Neuronal stem cell (in vitro differentiated cells): ENCODE measurements at regions not wholly inside any gene's neighbourhood (a gene's known extent, or its start where the extent isn't known, plus 50 kb on each side); places are given as distances from the start of the nearest gene placed in this dataset.
"Not testable (repeated sequence)": the region's sequence is repeated elsewhere in the genome, so short reads cannot be mapped to it uniquely, and the experiment has no call there.

ENCODE experiments used
- DNase-seq: peaks from one replicate; pipeline ENCODE4 v3.0.0-alpha.2; 2013; ENCODE audit warnings: low spot score
- H2AFZ ChIP-seq: one replicate; pipeline ENCODE4 v1.6.1; 2013; ENCODE audit warnings: mild to moderate bottlenecking, low read length, inconsistent platforms
- H2AK5ac ChIP-seq: 2 replicates; pipeline ENCODE4 v1.6.1; 2013; ENCODE audit warnings: low read depth, mild to moderate bottlenecking, inconsistent platforms, low read length, moderate library complexity, mixed read lengths
- H2BK120ac ChIP-seq: 2 replicates; pipeline ENCODE4 v1.6.1; 2013; ENCODE audit warnings: low read depth, mild to moderate bottlenecking, inconsistent platforms, low read length, moderate library complexity, mixed read lengths
- H2BK12ac ChIP-seq: one replicate; pipeline ENCODE4 v1.6.1; 2013; ENCODE audit warnings: low read length, inconsistent platforms
- H2BK15ac ChIP-seq: 2 replicates; pipeline ENCODE4 v1.6.1; 2013; ENCODE audit warnings: mild to moderate bottlenecking, low read length, inconsistent platforms, mixed read lengths
- H2BK5ac ChIP-seq: one replicate; pipeline ENCODE4 v1.6.1; 2013; ENCODE audit warnings: inconsistent platforms, mild to moderate bottlenecking, low read length, moderate library complexity
- H3K14ac ChIP-seq: one replicate; pipeline ENCODE4 v1.6.1; 2013; ENCODE audit warnings: low read length, inconsistent platforms
- H3K18ac ChIP-seq: 2 replicates; pipeline ENCODE4 v1.6.1; 2013; ENCODE audit warnings: low read length, inconsistent platforms
- H3K23ac ChIP-seq: 2 replicates; pipeline ENCODE4 v1.6.1; 2013; ENCODE audit warnings: low read depth, mild to moderate bottlenecking, mixed read lengths, low read length, inconsistent platforms; ENCODE audit not compliant: poor library complexity
- H3K27ac ChIP-seq: replicated peaks from 3 replicates; pipeline ENCODE4 v1.5.1; 2013; ENCODE audit warnings: low read length, inconsistent platforms
- H3K27me3 ChIP-seq, 3 experiments: 2 replicates each; pipeline ENCODE4 v1.6.1; 2013; ENCODE audit warnings: low read length in 3 of 3, mild to moderate bottlenecking in 2 of 3, inconsistent platforms in 1 of 3, low read depth in 1 of 3, mixed read lengths in 1 of 3, moderate library complexity in 1 of 3; ENCODE audit not compliant: control insufficient read depth in 3 of 3, insufficient read depth in 3 of 3
- H3K36me3 ChIP-seq, 2 donors: replicated peaks in 1 of 2; 2 replicates each; pipeline ENCODE4 v1.6.1; 2013; ENCODE audit warnings: low read length in 2 of 2; ENCODE audit not compliant: control insufficient read depth in 2 of 2, insufficient read depth in 2 of 2
- H3K4ac ChIP-seq: 2 replicates; pipeline ENCODE4 v1.6.1; 2013; ENCODE audit warnings: inconsistent platforms, mild to moderate bottlenecking, low read length, moderate library complexity
- H3K4me1 ChIP-seq, 2 donors: 1 replicate in 1 of 2; 2 replicates in 1 of 2; pipeline ENCODE4 v1.6.1; 2013; ENCODE audit warnings: low read length in 2 of 2, low read depth in 1 of 2; ENCODE audit not compliant: control insufficient read depth in 2 of 2, insufficient read depth in 1 of 2
- H3K4me2 ChIP-seq: one replicate; pipeline ENCODE4 v1.6.1; 2013; ENCODE audit warnings: mild to moderate bottlenecking, low read length, inconsistent platforms; ENCODE audit not compliant: insufficient read depth, poor library complexity, severe bottlenecking
- H3K4me3 ChIP-seq, 2 donors: 2 replicates each; pipeline ENCODE4 v1.5.1; 2013; ENCODE audit warnings: low read length in 2 of 2, mild to moderate bottlenecking in 2 of 2, inconsistent platforms in 1 of 2, moderate library complexity in 1 of 2
- H3K79me1 ChIP-seq: one replicate; pipeline ENCODE4 v1.6.1; 2013; ENCODE audit warnings: low read depth, mild to moderate bottlenecking, inconsistent platforms, low read length, moderate library complexity
- H3K9ac ChIP-seq: one replicate; pipeline ENCODE4 v1.6.1; 2013; ENCODE audit warnings: mild to moderate bottlenecking, low read depth, low read length, inconsistent platforms; ENCODE audit not compliant: poor library complexity
- H3K9me3 ChIP-seq, 2 donors: replicated peaks in 1 of 2; 2 replicates each; pipeline versions ENCODE3 to v1.6.1; 2013; ENCODE audit warnings: low read length in 2 of 2, mild to moderate bottlenecking in 2 of 2, inconsistent platforms in 1 of 2, low read depth in 1 of 2, mixed read lengths in 1 of 2, moderate library complexity in 1 of 2; ENCODE audit not compliant: control insufficient read depth in 2 of 2, insufficient read depth in 1 of 2
- H4K8ac ChIP-seq: one replicate; pipeline ENCODE4 v1.6.1; 2013; ENCODE audit warnings: low read depth, mild to moderate bottlenecking, inconsistent platforms, low read length, moderate library complexity
- H4K91ac ChIP-seq: one replicate; pipeline ENCODE4 v1.6.1; 2013; ENCODE audit warnings: low read length, low read depth, mild to moderate bottlenecking, inconsistent platforms; ENCODE audit not compliant: poor library complexity
- WGBS, 2 donors: extraction: QIAGEN DNeasy Blood & Tissue Kit; methylation state at CpG; one replicate each; pipeline ENCODE4 v1.1.7; 2013; ENCODE audit warnings: missing lambda C conversion rate in 2 of 2, mixed read lengths in 1 of 2; ENCODE audit not compliant: insufficient read length in 2 of 2, insufficient replicate concordance in 1 of 2; ENCODE audit errors: extremely low coverage in 2 of 2; 5-methylcytosine and 5-hydroxymethylcytosine counted together

DNA sequence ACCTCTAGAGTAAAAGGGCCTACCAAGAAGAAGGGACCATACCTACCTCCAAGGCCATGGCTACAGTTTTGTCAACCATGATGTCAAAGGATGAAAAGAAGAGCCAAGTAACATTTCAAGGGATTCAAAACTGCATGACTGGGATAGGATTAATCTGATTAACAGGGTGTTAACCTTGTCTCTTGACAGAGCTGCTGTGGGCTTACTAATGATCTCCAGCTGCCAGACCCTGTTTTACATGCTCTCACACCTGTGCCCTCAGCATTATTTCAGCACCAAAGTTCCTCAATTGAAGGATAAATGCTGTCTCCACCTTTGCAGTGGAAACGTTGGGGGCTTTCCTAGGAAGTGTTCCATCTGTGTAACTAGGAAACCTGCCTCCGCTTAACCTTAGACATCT is 78.3 kb downstream of the DMAC1 start:
- Histone ChIP-seq H3K27ac (no peak overlapping the region), H2BK5ac (no peak overlapping the region), H2AK5ac (no peak overlapping the region), H2BK15ac (no peak overlapping the region), H3K4me3 (no peak overlapping the region), H3K4me1 (no peaks in the 10 kb centered on the region), H3K27me3 (no peaks in the 10 kb centered on the region), H2BK120ac (no peak overlapping the region), H3K4me2 (no peak overlapping the region), H3K36me3 (no peaks in the 10 kb centered on the region), H3K79me1 (no peaks in the 10 kb centered on the region), H4K8ac (no peak overlapping the region), H3K23ac (no peak overlapping the region), H3K9ac (no peak overlapping the region), H3K14ac (no peak overlapping the region), H2AFZ (no peak overlapping the region), H3K18ac (no peak overlapping the region), H2BK12ac (no peak overlapping the region), H4K91ac (no peak overlapping the region), H3K4ac (no peak overlapping the region), H3K9me3 (no peaks in the 10 kb centered on the region)
- WGBS, 2 donors = no CpG with 5 or more reads among the region's 2 CpGs
- no peak for DNase-seq

DNA sequence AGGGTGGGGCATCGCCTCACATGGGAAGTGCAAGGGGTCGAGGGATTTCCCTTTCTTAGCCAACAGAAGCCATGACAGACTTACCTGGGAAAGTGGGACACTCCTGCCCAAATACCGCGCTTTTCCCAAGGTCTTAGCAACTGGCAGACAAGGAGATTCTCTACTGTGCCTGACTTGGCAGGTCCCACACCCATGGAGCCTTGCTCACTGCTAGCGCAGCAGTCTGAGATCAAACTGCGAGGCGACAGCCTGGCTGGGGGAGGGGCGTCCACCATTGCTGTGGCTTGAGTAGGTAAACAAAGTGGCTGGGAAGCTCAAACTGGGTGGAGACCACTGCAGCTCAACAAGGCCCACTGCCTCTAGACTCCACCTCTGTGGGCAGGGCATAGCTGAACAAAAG is 86.5 kb downstream of the DMAC1 start:
- not testable (repeated sequence) for H3K23ac ChIP-seq, H3K9me3 ChIP-seq, H2BK120ac ChIP-seq, H2AK5ac ChIP-seq, H3K27ac ChIP-seq, H2BK12ac ChIP-seq, DNase-seq, H3K4me3 ChIP-seq, H3K4ac ChIP-seq, H3K36me3 ChIP-seq, H2AFZ ChIP-seq, H3K27me3 ChIP-seq, H4K91ac ChIP-seq, H2BK15ac ChIP-seq, H3K9ac ChIP-seq, H4K8ac ChIP-seq, H3K4me1 ChIP-seq, H3K79me1 ChIP-seq, H3K4me2 ChIP-seq, H2BK5ac ChIP-seq, H3K14ac ChIP-seq
- no CpG with 5 or more reads among the region's 8 CpGs for WGBS, 2 donors
- H3K18ac ChIP-seq = peak overlapping the region; percentile 64

GRCh38 chr9:7710686-7711085 is 88.9 kb downstream of the DMAC1 start:
- Histone ChIP-seq H2BK120ac (no peak overlapping the region), H3K4me3 (no peak overlapping the region), H3K79me1 (no peaks in the 10 kb centered on the region), H2AK5ac (no peak overlapping the region), H3K27me3 (no peaks in the 10 kb centered on the region), H2BK5ac (no peak overlapping the region), H3K36me3 (no peaks in the 10 kb centered on the region), H3K9ac (no peak overlapping the region), H3K4me1 (peaks cover 0 to 4% of the 10 kb centered on the region in 2 donors), H3K4me2 (no peak overlapping the region), H3K18ac (no peak overlapping the region), H3K14ac (no peak overlapping the region), H4K8ac (no peak overlapping the region), H2AFZ (no peak overlapping the region), H2BK15ac (no peak overlapping the region), H3K4ac (no peak overlapping the region), H4K91ac (no peak overlapping the region), H2BK12ac (no peak overlapping the region), H3K27ac (no peak overlapping the region), H3K23ac (no peak overlapping the region), H3K9me3 (no peaks in the 10 kb centered on the region)
- no peak for DNase-seq

GRCh38 chr9:7707934-7708333 is 91.6 kb downstream of the DMAC1 start:
- Histone ChIP-seq H2BK5ac (no peak overlapping the region), H3K4me2 (no peak overlapping the region), H3K18ac (no peak overlapping the region), H3K79me1 (no peaks in the 10 kb centered on the region), H3K27ac (no peak overlapping the region), H2AFZ (no peak overlapping the region), H3K36me3 (no peaks in the 10 kb centered on the region), H3K4ac (no peak overlapping the region), H3K9me3 (no peaks in the 10 kb centered on the region), H3K23ac (no peak overlapping the region), H2BK12ac (no peak overlapping the region), H4K91ac (no peak overlapping the region), H3K14ac (no peak overlapping the region), H2BK120ac (no peak overlapping the region), H3K4me1 (peaks cover 0 to 4% of the 10 kb centered on the region in 2 donors), H4K8ac (no peak overlapping the region), H3K4me3 (no peak overlapping the region), H2BK15ac (no peak overlapping the region), H2AK5ac (no peak overlapping the region), H3K27me3 (no peaks in the 10 kb centered on the region), H3K9ac (no peak overlapping the region)
- WGBS, 2 donors = no CpG with 5 or more reads among the region's 4 CpGs
- no peak for DNase-seq
